H1 (cell line): ENCODE measurements at regions not wholly inside any gene's neighbourhood (a gene's known extent, or its start where the extent isn't known, plus 50 kb on each side); places are given as distances from the start of the nearest gene placed in this dataset.

Experiments used
- FOSL1 ChIP-seq: IDR thresholded peaks from 2 replicates; pipeline ENCODE4 v1.6.1; 2011; ENCODE audit warnings: mild to moderate bottlenecking, low read depth, low read length, moderate library complexity; ENCODE audit not compliant: insufficient read depth

DNA sequence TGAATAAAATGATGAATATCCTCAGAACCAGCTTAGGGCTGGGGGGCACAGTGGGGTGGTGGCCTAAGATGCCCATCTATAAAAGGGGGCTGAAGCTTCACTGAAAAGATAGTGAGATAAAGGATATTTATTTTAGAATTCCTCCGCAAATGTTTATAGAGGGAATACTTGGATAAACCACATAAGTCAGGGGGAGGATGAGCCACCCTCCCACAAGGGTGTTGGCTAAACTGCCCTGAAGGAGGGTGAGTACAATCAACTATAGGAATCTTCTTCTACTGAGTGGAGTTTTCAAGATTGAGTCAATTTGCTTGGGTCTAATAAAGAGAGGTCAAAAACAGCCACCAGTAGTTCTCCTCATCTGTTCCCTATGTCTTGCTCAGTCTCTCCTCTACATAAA, 114.5 kb upstream of the TANK start (continued):
- no peak for TF ChIP-seq FOSL1
